ENCODE measurements at regions not wholly inside any gene's neighbourhood (a gene's known extent, or its start where the extent isn't known, plus 50 kb on each side); places are given as distances from the start of the nearest gene placed in this dataset.
A peak's percentile ranks its signal among the peaks of the same experiment; 100 is the strongest.
"Not testable (repeated sequence)": the region's sequence is repeated elsewhere in the genome, so short reads cannot be mapped to it uniquely, and the experiment has no call there.

DNA sequence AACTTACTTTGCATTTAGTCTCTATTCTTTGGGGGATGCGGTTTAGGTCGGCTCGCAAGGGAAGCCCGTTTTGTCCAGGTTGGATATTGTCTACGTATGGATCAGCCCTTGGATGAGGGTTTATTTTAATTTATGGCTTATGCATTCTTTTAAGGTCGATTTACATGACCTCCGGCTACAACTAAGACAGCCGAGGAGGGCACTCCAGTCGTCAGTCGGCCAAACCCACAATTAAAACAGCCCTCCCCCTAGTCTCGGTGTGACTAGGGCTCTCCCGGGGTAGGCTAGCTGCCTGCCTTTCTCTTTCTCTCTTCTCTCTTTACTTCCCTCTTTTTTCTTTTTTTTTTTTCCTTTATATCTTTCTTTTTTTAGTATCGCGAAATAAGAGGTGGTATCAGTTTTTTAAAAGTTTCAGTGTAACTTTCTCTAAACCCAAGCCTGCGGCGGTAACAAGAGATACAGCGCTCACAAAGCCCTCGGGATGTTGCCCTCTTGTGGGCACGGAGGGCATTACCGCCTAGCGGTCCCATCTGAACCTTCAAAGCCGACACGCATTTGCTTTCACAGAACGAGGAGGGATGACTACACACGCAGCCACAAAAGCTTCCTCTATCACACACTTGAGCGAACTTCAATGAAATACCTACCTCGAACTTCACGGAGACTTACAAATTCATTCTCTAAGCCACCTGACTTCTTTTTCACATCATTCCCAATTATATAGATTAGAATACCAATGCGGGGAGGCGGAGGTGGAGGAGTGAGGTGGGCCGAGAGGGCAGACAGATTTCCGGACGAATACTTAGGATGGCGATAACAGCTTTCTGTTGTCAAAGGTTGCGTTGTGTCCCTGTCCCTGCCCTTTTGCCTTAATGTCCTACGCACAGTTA, 132.3 kb upstream of the C11orf58 start:
- peak; percentile 89 to 93 (median 91) for DNase-seq

DNA sequence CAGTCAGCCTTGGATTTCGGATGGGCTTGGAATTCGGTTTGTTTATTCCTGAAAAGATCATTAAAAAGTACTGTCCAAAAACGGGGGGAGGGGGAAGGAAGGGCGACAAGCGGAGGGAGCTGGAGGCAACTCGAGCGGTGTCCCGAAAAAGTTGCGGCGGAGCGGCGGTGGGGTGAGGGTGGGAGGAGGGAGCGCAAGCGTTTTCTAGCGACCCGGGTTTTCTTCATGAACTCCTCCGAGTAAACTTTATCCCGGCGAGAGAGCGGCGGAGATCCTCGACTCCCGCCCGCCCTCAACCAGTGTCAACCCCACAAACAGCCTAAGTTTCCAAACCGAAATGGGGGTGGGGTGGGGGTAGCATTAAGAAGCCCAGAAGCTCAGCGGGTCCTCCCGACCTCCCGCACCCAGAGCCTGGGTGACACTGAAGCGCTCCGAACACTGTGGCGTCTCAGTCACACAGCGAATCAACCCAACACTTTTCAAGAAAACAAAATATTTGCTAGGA, 133.0 kb upstream of the C11orf58 start:
- peak in 1 of 4 experiments; percentile 5 for DNase-seq

DNA sequence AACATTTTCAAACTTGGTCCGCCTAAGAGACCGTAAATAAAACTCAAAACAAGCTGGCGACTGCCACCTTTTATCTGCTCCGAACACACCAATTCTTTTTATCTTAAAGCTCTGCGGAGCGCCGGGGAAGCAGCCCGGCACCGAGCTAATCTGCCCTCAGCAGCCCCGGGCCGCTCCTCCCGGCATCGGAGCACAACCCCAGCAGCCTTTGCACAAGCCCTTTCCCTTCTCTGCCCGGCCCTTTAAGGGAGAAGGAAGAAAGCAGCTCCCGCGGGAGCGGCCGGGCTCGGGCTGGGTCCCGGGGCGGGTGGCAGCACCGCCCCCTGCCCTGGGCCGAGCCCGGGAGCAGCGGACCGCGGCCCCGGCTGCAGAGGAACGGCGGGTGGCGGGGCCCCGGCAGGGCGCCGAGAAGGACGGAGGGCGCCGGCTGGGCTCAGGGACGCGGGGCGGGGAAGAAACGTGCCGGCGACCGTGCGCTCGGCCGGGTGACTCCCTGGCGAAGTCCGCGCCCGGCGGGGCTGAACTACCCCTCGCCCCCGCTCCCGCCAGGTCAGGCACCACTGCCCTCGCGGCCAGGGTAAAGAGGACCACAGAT, 133.6 kb upstream of the C11orf58 start:
- peak; percentile 28 to 64 (median 47) for DNase-seq

DNA sequence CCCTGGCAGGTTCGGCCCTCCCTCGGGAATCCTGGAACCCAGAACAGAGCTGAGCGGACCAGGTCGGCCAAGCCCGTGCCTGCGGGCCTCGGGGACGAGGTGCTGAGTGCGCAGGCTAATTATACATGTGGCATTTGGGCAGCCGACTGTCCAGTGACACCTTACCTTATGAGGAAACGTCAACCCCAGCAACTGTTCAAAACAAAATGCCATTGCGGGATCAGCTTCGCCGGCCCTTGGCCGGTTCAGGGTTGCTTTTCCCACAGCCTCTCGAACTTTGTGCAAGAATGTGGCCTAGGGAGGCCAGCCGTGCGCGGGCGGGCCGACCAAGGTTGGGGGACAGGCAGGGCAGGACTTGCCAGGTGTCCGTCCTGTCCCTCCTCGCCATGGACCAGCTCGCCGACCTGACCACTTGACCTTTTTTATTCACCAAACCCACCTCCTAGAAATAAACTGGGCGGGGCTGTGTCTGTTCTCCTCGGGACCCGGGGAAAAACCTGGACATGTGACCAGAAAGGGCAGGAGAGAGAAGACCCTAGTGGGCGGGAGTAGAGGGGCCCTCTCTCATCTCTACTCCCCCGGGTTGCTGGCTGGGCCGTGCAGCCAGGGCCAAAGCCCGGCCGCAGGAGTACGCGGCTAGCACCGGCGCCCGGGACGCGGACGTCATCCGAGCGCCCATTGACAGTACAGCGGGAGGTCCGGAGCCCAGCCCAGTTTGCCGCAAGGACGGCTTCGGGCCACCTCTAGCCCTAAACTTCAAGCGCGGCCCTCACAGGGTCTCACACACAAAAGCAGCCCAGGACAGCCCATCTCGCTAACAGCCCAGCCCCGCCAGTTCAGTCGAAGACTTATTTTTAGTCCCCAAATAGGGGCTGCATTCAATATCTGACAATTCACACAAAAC, 134.3 kb upstream of the C11orf58 start:
- DNase-seq = peak in 2 of 4 experiments; percentile 18 to 27

DNA sequence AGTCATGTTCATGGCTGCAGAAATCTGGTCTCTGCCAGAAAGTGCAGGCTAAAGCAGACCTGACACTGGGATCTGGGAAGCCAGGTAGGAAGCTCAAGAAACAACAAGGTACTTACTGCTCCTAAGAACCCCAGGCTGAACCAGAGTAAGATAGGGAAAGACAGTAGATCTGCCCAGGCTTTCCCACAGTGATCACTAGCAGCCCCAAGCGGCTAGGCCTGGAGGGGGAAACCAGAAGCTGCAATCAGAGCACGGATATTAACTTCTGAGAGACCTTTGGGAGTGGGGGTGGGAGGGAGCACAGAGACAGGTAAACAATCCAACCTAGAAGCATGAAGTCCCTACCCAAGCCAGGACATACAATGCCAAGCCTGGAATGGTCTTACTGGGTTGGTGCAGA, 135.2 kb upstream of the C11orf58 start:
- no peak for DNase-seq

DNA sequence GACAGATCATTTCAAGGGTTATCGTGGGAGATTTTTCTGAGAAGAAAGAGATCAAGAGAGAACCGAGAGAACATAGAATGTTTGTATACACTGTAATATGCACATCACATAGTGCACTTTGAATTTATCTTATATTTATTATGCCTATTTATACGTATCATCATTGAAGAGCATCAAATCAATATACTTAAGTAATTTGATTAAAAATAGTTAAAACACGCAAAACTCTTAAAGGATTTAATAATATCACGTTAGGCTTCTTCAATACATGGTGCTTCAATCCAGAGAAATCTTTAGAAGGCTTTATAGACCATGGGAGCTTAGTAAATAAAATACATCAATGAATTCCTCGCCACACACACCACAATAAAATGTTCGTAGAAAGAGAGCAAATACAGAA, 139.5 kb upstream of the C11orf58 start:
- DNase-seq = no peak

DNA sequence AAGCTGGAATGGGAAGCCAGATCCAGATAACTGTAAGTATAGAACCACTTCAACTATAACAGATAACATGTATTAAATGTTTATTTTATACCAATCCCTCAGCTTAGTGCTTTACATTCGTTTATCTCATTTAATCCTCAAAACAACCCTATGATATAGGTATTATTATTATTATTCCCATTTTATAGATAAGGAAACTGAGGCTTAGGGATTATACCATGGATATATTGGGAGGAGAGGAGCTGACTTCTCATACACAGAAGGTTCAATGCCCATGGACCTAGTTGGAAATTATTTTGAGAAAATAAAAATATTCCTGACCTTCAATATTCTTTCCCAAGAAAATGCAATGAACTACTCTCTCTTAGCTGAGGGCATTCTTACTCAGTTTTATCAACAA, 140.4 kb upstream of the C11orf58 start:
- DNase-seq = no peak

DNA sequence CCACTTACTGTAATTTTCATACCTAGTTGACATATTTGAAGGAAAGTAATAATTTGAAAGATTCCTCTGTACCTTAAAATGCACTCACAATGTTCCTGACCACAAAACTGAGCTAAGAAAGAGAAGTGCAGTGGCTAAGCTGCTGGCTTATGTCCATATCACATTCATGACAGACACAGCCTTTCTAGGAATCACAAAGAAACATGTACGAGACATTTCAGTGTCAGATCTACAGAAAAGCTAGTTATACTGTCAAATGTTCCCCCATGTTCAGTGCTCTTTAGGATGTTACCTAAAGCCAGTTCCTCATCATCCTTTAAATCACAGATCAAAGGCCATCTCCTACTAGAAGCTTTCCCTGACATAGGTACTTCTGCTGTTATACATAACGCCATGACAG, 142.2 kb upstream of the C11orf58 start:
- no peak for DNase-seq

DNA sequence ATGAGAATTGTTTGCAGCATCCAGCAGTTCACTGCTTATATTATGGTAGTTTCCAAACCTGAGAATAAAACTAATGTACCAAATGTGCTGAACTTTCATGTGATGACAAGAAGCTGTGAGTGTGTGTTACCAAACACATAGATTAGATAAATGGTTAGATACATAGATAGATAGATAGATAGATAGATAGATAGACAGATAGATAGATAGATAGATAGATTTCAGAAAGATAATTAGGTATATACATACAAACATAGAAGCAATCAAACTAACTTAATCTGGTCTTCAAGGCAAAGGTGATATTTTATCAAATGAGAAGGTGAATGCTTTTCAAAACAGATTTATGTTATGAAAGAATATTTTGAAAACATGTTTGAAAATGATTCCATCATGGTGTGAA, 147.3 kb upstream of the C11orf58 start:
- no peak for DNase-seq

DNA sequence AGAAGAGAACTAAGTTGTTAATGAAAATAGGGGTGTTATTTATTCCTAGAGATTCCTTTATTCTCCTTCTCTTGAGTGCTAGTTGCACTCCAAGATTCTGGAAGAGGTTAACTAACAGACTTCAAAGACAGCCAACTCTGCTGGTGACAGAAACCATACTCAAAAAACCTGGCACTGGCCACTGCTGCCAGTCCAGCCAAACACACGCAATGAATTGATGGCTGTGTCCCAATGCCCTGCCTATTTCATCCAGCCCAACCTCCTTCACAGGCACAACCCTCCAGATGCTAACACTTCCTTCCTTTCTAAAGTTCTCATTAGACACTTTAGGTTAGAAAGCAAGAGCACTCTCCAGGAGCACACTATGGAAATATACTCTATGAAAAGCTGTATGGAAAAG, 150.8 kb upstream of the C11orf58 start:
- DNase-seq = no peak

DNA sequence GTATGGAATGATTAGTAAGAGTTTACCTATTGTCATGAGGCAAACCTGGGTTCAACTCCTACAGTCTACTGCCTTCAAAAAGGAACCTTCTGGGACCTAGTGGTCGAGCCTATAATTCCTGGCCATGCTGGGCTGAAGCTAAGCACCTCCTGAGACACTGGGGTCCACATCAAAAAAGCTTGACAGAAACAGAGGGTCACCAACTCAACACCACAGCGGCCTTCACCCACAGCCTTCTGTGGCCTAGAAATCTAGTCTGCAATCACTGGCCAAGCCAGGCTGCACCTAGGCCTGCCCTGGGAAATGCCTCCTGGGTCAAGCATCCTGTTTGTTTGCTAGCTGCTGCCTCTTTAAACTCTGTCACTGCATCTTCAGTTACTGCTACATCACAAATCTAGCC, 153.9 kb upstream of the C11orf58 start:
- no peak for DNase-seq

DNA sequence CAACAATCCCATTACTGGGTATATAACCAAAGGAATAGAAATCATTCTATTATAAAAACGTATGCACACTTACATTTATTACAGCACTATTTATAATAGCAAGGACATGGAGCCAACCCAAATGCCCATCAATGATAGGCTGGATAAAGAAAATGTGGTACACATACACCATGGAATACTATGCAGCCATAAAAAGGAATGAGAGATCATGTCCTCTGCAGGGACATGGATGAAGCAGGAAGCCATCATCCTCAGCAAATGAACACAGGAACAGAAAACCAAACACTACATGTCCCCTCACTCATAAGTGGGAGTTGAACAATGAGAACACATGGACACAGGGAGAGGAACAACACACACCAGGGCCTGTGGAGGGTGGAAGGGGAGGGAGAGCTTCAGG, 157.4 kb upstream of the C11orf58 start:
- not testable (repeated sequence) for DNase-seq

DNA sequence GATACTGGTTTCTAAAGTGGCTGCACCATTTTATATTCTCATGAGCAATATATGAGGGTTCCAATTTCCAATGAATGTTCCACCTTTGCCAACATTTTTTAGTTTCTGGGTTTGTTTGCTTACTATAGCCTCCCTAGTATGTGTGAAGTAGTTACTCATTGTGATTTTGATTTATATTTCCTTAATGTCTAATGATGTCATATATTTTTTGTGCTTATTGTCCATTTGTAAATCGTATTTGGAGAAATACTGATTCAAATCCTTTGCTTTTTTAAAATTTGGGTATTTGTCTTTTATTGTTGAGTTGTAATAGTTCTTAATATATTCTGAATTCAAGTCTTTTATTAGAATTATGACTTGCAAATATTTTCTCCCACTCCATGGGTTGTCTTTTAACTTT, 161.0 kb upstream of the C11orf58 start:
- no peak for DNase-seq

DNA sequence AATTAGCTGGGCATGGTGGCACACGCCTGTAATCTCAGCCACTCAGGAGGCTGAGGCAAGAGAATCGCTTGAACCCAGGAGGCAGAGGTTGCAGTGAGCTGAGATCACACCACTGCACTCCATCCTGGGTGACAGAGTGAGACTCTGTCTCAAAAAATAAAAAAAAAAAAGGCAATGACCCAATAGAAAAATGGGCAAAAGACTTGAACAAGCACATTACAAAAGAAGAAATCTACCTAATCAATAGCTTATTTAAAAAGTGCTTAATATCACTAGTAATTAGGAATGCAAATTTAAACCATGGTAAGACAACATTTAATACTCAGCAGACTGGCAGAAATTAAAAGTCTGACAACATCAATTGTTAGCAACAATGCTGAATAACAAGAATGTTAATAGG, 163.6 kb upstream of the C11orf58 start:
- not testable (repeated sequence) for DNase-seq

DNA sequence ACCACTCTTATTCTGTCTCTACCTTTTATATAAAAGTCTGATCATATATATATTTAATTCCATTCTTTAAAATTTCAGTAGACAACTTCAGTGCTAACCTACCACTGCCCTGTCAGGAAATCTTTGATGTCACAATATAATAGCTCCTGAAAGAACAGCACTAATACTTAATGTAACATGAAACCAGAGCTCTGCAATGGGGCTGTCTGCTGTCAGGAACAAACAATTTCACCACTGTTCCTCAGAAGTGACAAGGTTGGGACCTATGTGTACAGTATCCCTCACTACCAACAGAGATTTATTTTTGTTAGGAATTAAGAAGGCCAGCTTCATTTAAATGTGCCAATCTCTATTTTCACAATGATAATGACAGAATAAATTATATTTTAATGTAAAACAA, 165.5 kb upstream of the C11orf58 start:
- DNase-seq = no peak

DNA sequence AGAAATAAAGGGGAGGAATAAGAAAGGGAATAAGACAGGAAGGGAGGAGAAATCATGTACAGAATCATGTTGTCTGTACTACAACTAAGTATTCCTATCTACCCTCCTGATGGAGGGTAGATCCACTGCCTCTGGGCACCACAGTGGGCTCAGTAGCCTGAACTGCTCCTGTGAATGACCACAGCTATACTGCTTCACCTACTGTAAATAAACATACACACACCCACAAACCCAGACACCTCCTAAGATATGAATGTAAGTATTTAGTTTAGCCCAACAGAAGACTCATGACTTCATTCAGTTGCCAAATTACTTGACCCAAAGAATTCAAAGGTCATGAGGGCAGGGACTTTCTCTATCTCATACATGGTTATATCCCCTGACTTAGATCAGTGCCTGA, 177.3 kb upstream of the C11orf58 start:
- DNase-seq = no peak

DNA sequence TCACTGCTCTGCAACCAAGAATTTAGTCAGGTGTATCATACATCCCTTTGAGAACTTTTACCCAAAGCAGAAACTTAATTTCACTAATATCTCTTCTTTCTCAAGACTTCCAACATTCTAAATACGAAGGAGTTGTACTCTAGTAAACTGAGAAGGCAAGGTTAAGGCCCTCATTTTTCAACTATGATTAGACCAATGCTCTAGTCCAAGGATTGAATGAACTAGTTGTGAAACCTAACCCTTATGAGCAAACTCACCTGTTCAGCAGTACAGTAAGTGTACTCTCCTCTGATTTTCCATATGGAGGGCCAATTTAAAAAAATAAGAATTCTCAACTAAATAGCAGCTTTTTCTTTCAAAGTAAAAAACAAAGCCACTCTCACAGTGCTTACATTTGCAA, 180.0 kb upstream of the C11orf58 start:
- no peak for DNase-seq

DNA sequence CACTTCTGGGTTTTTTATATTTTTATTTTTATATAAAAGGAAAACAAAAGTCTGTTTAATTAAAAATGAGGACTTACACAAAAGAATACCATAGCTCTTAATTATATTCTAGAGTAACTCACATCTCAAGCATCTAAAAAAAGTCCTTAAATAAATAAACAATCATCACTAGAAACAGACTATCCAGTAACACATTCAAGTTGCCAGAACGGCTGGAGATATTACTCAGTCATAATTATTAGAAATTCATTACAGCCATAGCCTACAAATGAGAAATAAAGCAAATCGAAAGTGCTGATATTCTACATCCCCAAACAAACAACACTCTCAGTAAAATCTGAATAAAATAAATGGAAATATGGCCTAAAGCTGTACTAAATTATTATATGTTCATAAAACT, 182.5 kb upstream of the C11orf58 start:
- DNase-seq = no peak

DNA sequence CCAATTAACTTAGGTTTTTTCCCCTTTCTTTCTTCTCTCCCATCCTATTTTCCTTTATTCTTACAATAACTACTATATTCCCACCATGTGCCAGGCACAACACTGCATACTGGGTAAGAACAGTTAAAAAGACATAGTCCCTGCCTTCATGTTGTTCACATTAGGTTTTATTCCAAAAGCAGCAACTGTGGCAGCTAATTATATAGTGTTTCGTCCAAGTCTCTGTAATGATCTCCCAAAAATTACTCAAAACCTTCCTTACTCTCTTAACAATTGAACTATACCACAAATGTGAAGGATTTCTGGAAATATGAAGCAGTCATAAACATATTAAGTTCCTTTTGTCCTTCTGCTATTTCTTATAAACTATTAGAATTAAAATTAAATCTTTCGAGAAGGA, 184.1 kb upstream of the C11orf58 start:
- DNase-seq = no peak

DNA sequence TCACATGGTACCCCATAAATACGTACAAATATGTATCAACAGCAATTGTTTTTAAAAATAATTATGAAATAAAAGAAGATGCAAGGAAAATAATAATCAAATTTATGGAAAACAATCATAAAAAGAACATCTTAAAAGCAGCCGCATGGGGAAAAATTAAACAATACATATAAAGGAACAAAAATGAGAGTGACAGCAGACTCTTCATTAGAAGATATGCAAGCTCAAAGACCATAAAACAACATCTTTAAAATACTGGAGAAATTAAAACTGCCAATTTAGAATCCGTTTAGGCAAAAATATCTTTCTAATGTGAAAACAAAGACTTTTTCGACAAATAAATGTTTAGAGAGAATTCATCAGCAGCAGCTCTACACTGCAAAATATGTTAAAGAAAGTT, 190.6 kb upstream of the C11orf58 start:
- no peak for DNase-seq

DNA sequence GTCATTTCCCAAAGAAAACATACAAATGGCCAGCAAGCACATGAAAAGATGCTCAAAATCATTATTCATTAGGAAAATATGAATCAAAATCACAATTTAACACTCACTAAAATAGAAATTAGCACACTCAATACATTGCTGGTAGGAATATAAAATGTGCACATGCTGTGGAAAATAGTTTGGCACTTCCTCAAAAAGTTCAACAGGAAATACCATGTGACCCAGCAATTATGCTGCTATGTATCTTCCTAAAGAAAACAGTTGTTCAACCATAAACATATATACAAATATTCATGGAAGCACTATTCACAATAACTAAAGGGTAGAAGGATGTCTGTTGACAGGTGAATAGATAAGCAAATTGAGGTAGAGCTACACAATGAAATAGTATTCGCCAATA, 187.3 kb upstream of the SOX6 start:
- DNase-seq = peak in 2 of 4 experiments; percentile 2 to 3

DNA sequence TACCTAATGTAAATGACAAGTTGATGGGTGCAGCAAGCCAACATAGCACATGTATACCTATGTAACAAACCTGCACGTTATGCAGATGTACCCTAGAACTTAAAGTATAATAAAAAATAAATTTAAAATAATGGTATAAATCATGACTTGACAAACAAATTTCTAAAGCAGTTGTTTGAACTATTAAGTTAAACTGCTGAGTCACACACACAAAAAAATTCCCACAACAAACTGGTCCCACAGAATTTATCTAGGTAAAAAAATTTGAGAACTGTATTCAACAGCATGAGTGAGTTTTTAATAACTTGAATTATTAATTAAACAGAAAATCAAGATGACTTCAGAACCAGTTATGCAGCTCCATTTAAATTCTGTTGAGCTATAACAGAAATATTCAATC, 186.0 kb upstream of the SOX6 start:
- no peak for DNase-seq

DNA sequence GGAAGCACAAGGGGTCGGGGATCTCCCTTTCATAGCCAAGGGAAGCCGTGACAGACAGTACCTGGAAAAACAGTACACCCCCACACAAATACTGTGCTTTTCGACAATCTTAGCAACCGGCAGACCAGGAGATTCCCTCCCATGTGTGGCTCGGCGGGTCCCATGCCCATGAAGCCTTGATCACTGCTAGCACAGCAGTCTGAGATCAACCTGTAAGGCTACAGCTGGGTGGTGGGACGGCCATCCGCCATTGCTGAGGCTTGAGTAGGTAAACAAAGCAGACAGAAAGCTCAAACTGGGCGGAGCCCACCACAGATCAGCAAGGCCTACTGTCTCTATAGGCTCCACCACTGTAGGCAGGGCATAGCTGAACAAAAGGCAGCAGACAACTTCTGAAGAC, 180.2 kb upstream of the SOX6 start:
- DNase-seq = no peak

Data from suppressor macrophage (primary cell).